Chondrocyte (in vitro differentiated cells): ENCODE measurements at regions not wholly inside any gene's neighbourhood (a gene's known extent, or its start where the extent isn't known, plus 50 kb on each side); places are given as distances from the start of the nearest gene placed in this dataset.

Experiments
- DNase-seq: peaks from one replicate; pipeline ENCODE4 v3.0.0; 2021; ENCODE audit warnings: mixed read lengths, low spot score
- H3K27ac Mint-ChIP-seq: one replicate; pipeline ENCODE4 v1.8.0; 2021; ENCODE audit warnings: mild to moderate bottlenecking, moderate library complexity, mixed read lengths; ENCODE audit not compliant: unreplicated experiment
- H3K27me3 Mint-ChIP-seq: 2 replicates; pipeline ENCODE4 v1.8.0; 2021; ENCODE audit warnings: low read depth, mixed read lengths
- H3K36me3 Mint-ChIP-seq: 2 replicates; pipeline ENCODE4 v1.8.0; 2021; ENCODE audit warnings: low read depth, mixed read lengths
- H3K4me1 Mint-ChIP-seq: 2 replicates; pipeline ENCODE4 v1.8.0; 2021; ENCODE audit warnings: low read depth, mild to moderate bottlenecking, mixed read lengths
- H3K4me3 Mint-ChIP-seq: one replicate; pipeline ENCODE4 v1.8.0; 2021; ENCODE audit warnings: mild to moderate bottlenecking, moderate library complexity, mixed read lengths; ENCODE audit not compliant: unreplicated experiment
- H3K9me3 Mint-ChIP-seq: 2 replicates; pipeline ENCODE4 v1.8.0; 2021; ENCODE audit warnings: low read depth, mixed read lengths
- TF ChIP-seq, protein P1 (sequence below): fragments of 200-600 bp; sonication (generic); IDR thresholded peaks from 2 replicates; pipeline ENCODE4 v1.5.0; 2021; ENCODE audit warnings: antibody characterized with exemption, mild to moderate bottlenecking, moderate library complexity

DNA sequence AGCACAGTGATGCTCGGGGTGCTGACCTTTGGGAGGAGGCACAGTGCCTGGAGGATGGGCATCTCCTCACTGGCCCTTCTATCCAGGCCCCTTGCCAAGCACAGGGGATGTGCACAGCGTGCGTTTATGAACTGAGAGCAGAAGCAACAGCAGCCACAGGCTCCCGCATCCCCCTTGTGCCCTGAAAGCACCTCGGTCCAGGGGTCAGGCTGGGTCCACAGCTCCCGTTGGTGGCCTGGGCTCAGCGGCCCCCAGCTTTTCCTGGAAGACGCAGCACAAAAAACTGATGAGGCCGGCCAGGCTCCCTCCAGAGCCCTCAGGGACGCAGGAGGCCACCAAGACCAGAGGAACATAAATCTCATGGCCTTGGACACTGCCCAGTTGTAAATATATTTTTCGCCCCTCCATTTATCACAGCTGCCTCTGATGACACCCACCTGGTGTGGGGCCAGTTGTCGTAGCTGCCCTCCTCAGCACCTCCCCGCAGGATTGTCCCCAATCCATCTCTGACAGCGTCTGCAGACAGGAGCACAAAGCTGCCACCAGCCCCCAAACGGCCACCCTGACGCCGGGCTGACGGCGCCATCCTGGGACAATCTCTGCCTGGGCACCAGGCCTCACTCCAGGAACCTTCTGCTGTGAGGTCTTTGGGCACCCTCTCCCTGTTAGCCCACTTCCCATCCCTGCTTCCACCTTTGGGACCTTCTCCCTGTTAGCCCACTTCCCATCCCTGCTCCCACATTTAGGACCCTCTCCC, 203.1 kb downstream of the BRD1 start:
- DNase-seq = peak; percentile 74
- Mint-ChIP-seq H3K4me1 (peaks cover 6% of the 10 kb centered on the region), H3K4me3 (no peak overlapping the region), H3K27me3 (peaks cover 35% of the 10 kb centered on the region), H3K27ac (no peak overlapping the region), H3K36me3 (no peaks in the 10 kb centered on the region), H3K9me3 (no peaks in the 10 kb centered on the region)
- TF ChIP-seq, protein P1, sequence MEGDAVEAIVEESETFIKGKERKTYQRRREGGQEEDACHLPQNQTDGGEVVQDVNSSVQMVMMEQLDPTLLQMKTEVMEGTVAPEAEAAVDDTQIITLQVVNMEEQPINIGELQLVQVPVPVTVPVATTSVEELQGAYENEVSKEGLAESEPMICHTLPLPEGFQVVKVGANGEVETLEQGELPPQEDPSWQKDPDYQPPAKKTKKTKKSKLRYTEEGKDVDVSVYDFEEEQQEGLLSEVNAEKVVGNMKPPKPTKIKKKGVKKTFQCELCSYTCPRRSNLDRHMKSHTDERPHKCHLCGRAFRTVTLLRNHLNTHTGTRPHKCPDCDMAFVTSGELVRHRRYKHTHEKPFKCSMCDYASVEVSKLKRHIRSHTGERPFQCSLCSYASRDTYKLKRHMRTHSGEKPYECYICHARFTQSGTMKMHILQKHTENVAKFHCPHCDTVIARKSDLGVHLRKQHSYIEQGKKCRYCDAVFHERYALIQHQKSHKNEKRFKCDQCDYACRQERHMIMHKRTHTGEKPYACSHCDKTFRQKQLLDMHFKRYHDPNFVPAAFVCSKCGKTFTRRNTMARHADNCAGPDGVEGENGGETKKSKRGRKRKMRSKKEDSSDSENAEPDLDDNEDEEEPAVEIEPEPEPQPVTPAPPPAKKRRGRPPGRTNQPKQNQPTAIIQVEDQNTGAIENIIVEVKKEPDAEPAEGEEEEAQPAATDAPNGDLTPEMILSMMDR = no peak

DNA sequence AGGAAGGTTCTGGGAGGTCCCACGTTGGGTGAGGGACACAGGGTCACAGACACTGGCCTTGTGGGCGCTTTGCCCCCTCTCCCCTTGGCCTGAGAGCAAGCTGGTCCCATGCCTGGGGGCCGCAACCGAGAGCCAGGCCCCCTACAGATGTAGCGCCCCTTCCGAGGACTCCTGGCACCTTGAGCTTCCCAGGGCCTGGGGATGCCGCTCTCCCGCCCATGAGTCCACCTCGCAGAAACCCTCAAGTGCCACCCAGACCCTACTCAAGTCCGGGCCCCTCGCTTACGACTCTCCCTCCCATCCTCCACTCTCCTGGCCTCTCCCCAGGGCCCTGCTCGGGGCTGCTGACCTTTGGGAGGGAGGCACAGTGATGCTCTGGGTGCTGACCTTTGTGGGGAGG, 204.0 kb downstream of the BRD1 start:
- Mint-ChIP-seq H3K4me3 (no peak overlapping the region), H3K36me3 (no peaks in the 10 kb centered on the region), H3K4me1 (peaks cover 4% of the 10 kb centered on the region), H3K9me3 (no peaks in the 10 kb centered on the region), H3K27ac (no peak overlapping the region), H3K27me3 (peaks cover 36% of the 10 kb centered on the region)
- DNase-seq = peak; percentile 68
- TF ChIP-seq, protein P1 = no peak

DNA sequence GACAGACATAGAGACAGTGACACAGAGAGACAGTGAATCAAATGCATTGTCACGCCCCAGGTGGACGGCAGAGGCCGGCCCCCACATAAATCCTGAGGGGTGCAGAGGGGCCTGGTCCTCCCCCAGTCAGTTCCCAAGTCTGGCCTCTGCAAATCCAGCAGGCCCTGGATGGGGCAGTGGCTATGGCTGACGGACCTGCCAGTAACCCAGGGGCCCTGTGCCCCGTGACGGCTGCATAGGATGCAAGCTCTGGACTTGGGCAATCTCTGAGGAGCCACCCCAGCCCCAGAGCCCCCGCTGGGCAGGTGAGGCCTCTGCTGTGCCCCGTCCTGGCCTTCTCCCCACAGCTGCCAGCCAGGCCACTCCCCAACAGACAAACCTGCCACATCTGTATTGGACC, 204.5 kb downstream of the BRD1 start:
- H3K27me3 Mint-ChIP-seq = peaks cover 34% of the 10 kb centered on the region
- no peak overlapping the region for H3K4me3 Mint-ChIP-seq
- no peak overlapping the region for H3K27ac Mint-ChIP-seq
- no peaks in the 10 kb centered on the region for H3K4me1 Mint-ChIP-seq
- H3K36me3 Mint-ChIP-seq = no peaks in the 10 kb centered on the region
- TF ChIP-seq, protein P1 = no peak
- no peaks in the 10 kb centered on the region for H3K9me3 Mint-ChIP-seq
- DNase-seq = peak; percentile 87

DNA sequence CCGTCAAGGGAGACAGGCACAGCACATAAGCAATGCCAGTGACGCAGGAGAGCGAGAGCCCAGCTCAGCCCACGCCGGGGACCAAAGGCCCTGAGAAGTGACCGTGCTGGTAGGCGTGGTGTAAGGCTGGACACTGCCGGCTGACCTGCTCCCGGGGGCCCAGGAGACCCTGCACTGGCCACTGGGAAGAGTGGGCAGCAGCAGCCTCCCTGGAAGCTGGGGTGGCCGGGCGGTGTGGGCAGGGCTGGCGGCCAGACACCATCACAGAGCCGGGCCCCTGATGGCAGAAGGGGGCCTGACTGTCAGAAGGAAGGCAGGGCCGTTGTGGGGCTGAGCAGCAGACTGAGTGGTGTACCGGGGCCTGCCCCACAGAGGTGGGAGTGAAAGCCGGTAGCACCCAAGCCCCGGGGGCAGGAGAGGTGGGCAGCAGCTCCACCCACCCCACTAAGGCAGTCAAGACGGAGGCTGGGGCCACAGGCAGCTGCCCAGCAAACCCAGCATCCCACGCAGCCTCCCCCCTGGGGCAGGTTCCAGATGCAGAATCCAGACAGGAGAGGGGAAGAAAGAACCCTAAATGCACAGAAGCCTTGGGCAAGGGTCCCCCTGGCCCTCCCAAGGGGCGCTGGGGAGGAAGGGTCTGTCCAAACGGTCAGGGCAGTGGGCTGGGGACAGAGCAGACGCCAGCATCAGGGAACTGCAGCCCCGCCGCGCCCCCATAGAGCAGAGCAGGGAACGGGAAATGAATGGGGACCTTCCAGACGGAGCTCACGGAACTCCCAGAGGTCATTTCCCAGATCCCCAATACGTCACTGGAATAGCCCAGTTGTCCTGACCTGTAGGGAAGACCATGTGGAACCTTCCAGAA, 205.2 kb downstream of the BRD1 start:
- DNase-seq = peak; percentile 91
- no peak overlapping the region for H3K27ac Mint-ChIP-seq
- H3K4me3 Mint-ChIP-seq = no peak overlapping the region
- H3K27me3 Mint-ChIP-seq = peaks cover 31% of the 10 kb centered on the region
- TF ChIP-seq, protein P1 = no peak
- H3K36me3 Mint-ChIP-seq = no peaks in the 10 kb centered on the region
- no peaks in the 10 kb centered on the region for H3K9me3 Mint-ChIP-seq
- no peaks in the 10 kb centered on the region for H3K4me1 Mint-ChIP-seq

DNA sequence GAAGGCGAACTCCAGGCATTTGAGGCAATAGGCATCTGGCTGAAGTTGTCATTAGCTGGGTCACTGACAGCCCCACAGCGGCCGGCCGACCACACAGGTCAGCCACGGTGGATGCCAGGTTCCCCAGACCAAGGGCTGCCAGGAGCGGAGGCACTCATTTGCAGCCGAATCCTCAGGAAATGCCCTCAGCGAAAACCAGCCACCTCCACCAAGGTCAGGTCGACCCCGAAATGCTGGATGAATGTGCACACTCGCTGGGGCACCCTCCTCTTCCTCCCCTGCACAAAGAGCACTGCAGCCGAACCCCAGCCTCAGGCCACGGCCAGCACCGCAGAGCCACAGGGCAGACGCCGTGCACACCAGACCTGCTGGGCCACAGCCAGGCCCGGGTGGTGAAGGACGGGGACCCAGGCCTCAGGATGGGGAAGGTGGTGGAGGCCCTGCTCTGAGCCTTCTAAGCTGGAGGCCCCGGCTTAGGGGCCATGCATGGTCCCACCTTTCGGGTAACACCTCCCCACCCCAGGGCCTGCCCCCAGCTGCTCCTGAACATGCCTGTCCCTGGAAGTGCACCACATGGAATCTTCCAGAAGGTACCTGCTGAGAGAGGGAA, 206.0 kb downstream of the BRD1 start:
- Mint-ChIP-seq H3K9me3 (no peaks in the 10 kb centered on the region), H3K27ac (no peak overlapping the region), H3K36me3 (no peaks in the 10 kb centered on the region), H3K27me3 (peaks cover 29% of the 10 kb centered on the region), H3K4me1 (no peaks in the 10 kb centered on the region), H3K4me3 (no peak overlapping the region)
- TF ChIP-seq, protein P1 = no peak
- peak; percentile 89 for DNase-seq
